ENCODE measurements at regions not wholly inside any gene's neighbourhood (a gene's known extent, or its start where the extent isn't known, plus 50 kb on each side); places are given as distances from the start of the nearest gene placed in this dataset.
"Not testable (repeated sequence)": the region's sequence is repeated elsewhere in the genome, so short reads cannot be mapped to it uniquely, and the experiment has no call there.

GRCh38 chr4:52511825-52512224, 147.3 kb downstream of the USP46 start:
- no peak overlapping the region for H3K27ac ChIP-seq (replicated peaks)
- H3K27me3 ChIP-seq (ENCODE audit: insufficient read depth, poor library complexity, severe bottlenecking): no peaks in the 10 kb centered on the region
- no peak for TF ChIP-seq CTCF (IDR thresholded peaks at IDR 0.05; ENCODE audit: insufficient read depth, low read length)
- TF ChIP-seq POLR2AphosphoS5 (IDR thresholded peaks at IDR 0.05; ENCODE audit: low read depth): no peak
- TF ChIP-seq GABPA (IDR thresholded peaks at IDR 0.05; ENCODE audit: low read depth): no peak
- TF ChIP-seq SPI1 (IDR thresholded peaks at IDR 0.05; ENCODE audit: borderline replicate concordance, low read depth): no peak
- no peak for TF ChIP-seq REST (IDR thresholded peaks at IDR 0.05; ENCODE audit: insufficient replicate concordance, low read depth)
- H3K4me3 ChIP-seq (replicated peaks; ENCODE audit: insufficient read depth, low read length): no peak overlapping the region
- no peak for DNase-seq (ENCODE audit: low read depth in 1 of 2, low spot score in 1 of 2)

- Histone ChIP-seq H3K27me3 (ENCODE audit: insufficient read depth, poor library complexity, severe bottlenecking) (no peaks in the 10 kb centered on the region), H3K4me3 (replicated peaks; ENCODE audit: insufficient read depth, low read length) (no peak overlapping the region), H3K27ac (replicated peaks) (no peak overlapping the region)
- TF ChIP-seq REST (IDR thresholded peaks at IDR 0.05; ENCODE audit: insufficient replicate concordance, low read depth): no peak
- TF ChIP-seq SPI1 (IDR thresholded peaks at IDR 0.05; ENCODE audit: borderline replicate concordance, low read depth): no peak
- TF ChIP-seq GABPA (IDR thresholded peaks at IDR 0.05; ENCODE audit: low read depth): no peak
- TF ChIP-seq CTCF (IDR thresholded peaks at IDR 0.05; ENCODE audit: insufficient read depth, low read length): no peak
- TF ChIP-seq POLR2AphosphoS5 (IDR thresholded peaks at IDR 0.05; ENCODE audit: low read depth): no peak
- no peak for DNase-seq (ENCODE audit: low read depth in 1 of 2, low spot score in 1 of 2)
These were observed 146.8 kb downstream of the USP46 start for GRCh38 chr4:52512291-52512690.

GRCh38 chr4:52522093-52522492, 137.0 kb downstream of the USP46 start:
- DNase-seq (ENCODE audit: low read depth in 1 of 2, low spot score in 1 of 2); H3K4me3 ChIP-seq (replicated peaks; ENCODE audit: insufficient read depth, low read length); H3K27me3 ChIP-seq (ENCODE audit: insufficient read depth, poor library complexity, severe bottlenecking); H3K27ac ChIP-seq (replicated peaks): not testable (repeated sequence)

GRCh38 chr4:52529983-52530382, 129.1 kb downstream of the USP46 start:
- Histone ChIP-seq H3K27ac (replicated peaks) (no peak overlapping the region), H3K4me3 (replicated peaks; ENCODE audit: insufficient read depth, low read length) (no peak overlapping the region), H3K27me3 (ENCODE audit: insufficient read depth, poor library complexity, severe bottlenecking) (no peaks in the 10 kb centered on the region)
- TF ChIP-seq GABPA (IDR thresholded peaks at IDR 0.05; ENCODE audit: low read depth): no peak
- no peak for TF ChIP-seq REST (IDR thresholded peaks at IDR 0.05; ENCODE audit: insufficient replicate concordance, low read depth)
- TF ChIP-seq POLR2AphosphoS5 (IDR thresholded peaks at IDR 0.05; ENCODE audit: low read depth): no peak
- TF ChIP-seq CTCF (IDR thresholded peaks at IDR 0.05; ENCODE audit: insufficient read depth, low read length): no peak
- no peak for TF ChIP-seq SPI1 (IDR thresholded peaks at IDR 0.05; ENCODE audit: borderline replicate concordance, low read depth)
- DNase-seq (ENCODE audit: low read depth in 1 of 2, low spot score in 1 of 2): no peak
